Nephron (organoid): ENCODE measurements at regions not wholly inside any gene's neighbourhood (a gene's known extent, or its start where the extent isn't known, plus 50 kb on each side); places are given as distances from the start of the nearest gene placed in this dataset.

Experiments used
- H3K27ac Mint-ChIP-seq, 3 experiments: 2 replicates each; pipeline ENCODE4 v1.8.0; 2020; ENCODE audit warnings: mixed read lengths in 3 of 3, mild to moderate bottlenecking in 2 of 3, moderate library complexity in 1 of 3
- H3K27me3 Mint-ChIP-seq: 2 replicates; pipeline ENCODE4 v1.8.0; 2021; ENCODE audit warnings: low read depth, mild to moderate bottlenecking, moderate library complexity, mixed read lengths
- H3K36me3 Mint-ChIP-seq: 2 replicates; pipeline ENCODE4 v1.8.0; 2020; ENCODE audit warnings: low read depth, mixed read lengths
- H3K4me1 Mint-ChIP-seq: 2 replicates; pipeline ENCODE4 v1.8.0; 2020; ENCODE audit warnings: mixed read lengths
- H3K4me3 Mint-ChIP-seq, 3 experiments: 2 replicates each; pipeline ENCODE4 v1.8.0; 2020; ENCODE audit warnings: mild to moderate bottlenecking in 3 of 3, mixed read lengths in 3 of 3, moderate library complexity in 2 of 3
- H3K9me3 Mint-ChIP-seq: 2 replicates; pipeline ENCODE4 v1.8.0; 2020; ENCODE audit warnings: mixed read lengths
- CTCF ChIP-seq, 3 experiments: fragments of 200-600 bp; sonication (generic); IDR thresholded peaks; one replicate each; pipeline ENCODE4 v1.5.0; 2021; ENCODE audit warnings: antibody characterized with exemption in 3 of 3; ENCODE audit not compliant: unreplicated experiment in 3 of 3

GRCh38 chr11:15801126-15801525, 555.2 kb downstream of the SOX6 start:
- Mint-ChIP-seq H3K27me3 (no peaks in the 10 kb centered on the region), H3K27ac (peak overlapping the region in 2 of 3 experiments; percentile 64 to 87), H3K4me3 (no peak overlapping the region)

GRCh38 chr11:15801616-15802015, 554.7 kb downstream of the SOX6 start:
- TF ChIP-seq CTCF (IDR thresholded peaks at IDR 0.05; ENCODE audit: unreplicated experiment in 3 of 3), result no peak
- no peak overlapping the region for H3K4me3 Mint-ChIP-seq

More at GRCh38 chr11:15801126-15801525, 555.2 kb downstream of the SOX6 start:
- Mint-ChIP-seq H3K4me1 (peaks cover 15% of the 10 kb centered on the region), H3K36me3 (no peaks in the 10 kb centered on the region), H3K9me3 (no peaks in the 10 kb centered on the region)
- no peak for TF ChIP-seq CTCF (IDR thresholded peaks at IDR 0.05; ENCODE audit: unreplicated experiment in 3 of 3)

GRCh38 chr11:15805726-15806125, 550.6 kb downstream of the SOX6 start:
- no peaks in the 10 kb centered on the region for H3K36me3 Mint-ChIP-seq
- H3K4me1 Mint-ChIP-seq, result peaks cover 15% of the 10 kb centered on the region
- H3K27ac Mint-ChIP-seq, result no peak overlapping the region
- no peaks in the 10 kb centered on the region for H3K9me3 Mint-ChIP-seq
- no peaks in the 10 kb centered on the region for H3K27me3 Mint-ChIP-seq
- no peak for TF ChIP-seq CTCF (IDR thresholded peaks at IDR 0.05; ENCODE audit: unreplicated experiment in 3 of 3)
- no peak overlapping the region for H3K4me3 Mint-ChIP-seq

More at GRCh38 chr11:15801616-15802015, 554.7 kb downstream of the SOX6 start:
- H3K9me3 Mint-ChIP-seq, result no peaks in the 10 kb centered on the region
- H3K27ac Mint-ChIP-seq, result peak overlapping the region in 2 of 3 experiments; percentile 64 to 87
- H3K27me3 Mint-ChIP-seq, result no peaks in the 10 kb centered on the region
- no peaks in the 10 kb centered on the region for H3K36me3 Mint-ChIP-seq
- H3K4me1 Mint-ChIP-seq, result peaks cover 15% of the 10 kb centered on the region

DNA sequence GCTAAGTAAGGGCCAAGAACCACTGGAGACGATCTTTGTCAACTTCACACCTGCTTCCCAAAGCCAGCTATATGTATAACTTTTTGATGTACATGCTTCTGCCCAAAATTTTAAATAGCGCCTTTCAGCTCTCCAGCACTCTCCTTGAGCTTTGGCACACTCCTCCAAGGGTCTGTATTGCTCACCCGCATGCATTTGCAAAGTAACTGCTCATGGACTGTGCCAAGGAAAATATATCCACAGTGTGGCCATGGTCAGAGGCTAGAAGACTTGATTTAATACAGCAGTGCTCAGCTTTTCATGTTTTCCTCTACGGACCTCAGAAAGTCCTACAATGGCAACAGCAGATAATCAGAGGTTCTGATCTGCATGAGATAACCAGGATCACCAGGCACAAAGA, 550.1 kb downstream of the SOX6 start:
- H3K27ac Mint-ChIP-seq, result peak overlapping the region in 1 of 3 experiments; percentile 22
- H3K9me3 Mint-ChIP-seq, result no peaks in the 10 kb centered on the region
- H3K4me1 Mint-ChIP-seq, result peaks cover 15% of the 10 kb centered on the region
- no peaks in the 10 kb centered on the region for H3K36me3 Mint-ChIP-seq
- no peaks in the 10 kb centered on the region for H3K27me3 Mint-ChIP-seq
- H3K4me3 Mint-ChIP-seq, result no peak overlapping the region
- no peak for TF ChIP-seq CTCF (IDR thresholded peaks at IDR 0.05; ENCODE audit: unreplicated experiment in 3 of 3)

GRCh38 chr11:15807827-15808226, 548.5 kb downstream of the SOX6 start:
- no peaks in the 10 kb centered on the region for H3K27me3 Mint-ChIP-seq
- no peak for TF ChIP-seq CTCF (IDR thresholded peaks at IDR 0.05; ENCODE audit: unreplicated experiment in 3 of 3)
- no peaks in the 10 kb centered on the region for H3K9me3 Mint-ChIP-seq
- no peaks in the 10 kb centered on the region for H3K36me3 Mint-ChIP-seq
- peaks cover 7% of the 10 kb centered on the region for H3K4me1 Mint-ChIP-seq
- no peak overlapping the region for H3K27ac Mint-ChIP-seq
- H3K4me3 Mint-ChIP-seq, result no peak overlapping the region

GRCh38 chr11:15810082-15810481, 546.3 kb downstream of the SOX6 start:
- Mint-ChIP-seq H3K4me3 (no peak overlapping the region), H3K9me3 (peaks cover 4% of the 10 kb centered on the region), H3K27ac (no peak overlapping the region)

More at GRCh38 chr11:15810082-15810481, 546.3 kb downstream of the SOX6 start:
- no peak for TF ChIP-seq CTCF (IDR thresholded peaks at IDR 0.05; ENCODE audit: unreplicated experiment in 3 of 3)
- Mint-ChIP-seq H3K27me3 (no peaks in the 10 kb centered on the region), H3K4me1 (no peaks in the 10 kb centered on the region), H3K36me3 (peaks cover 4% of the 10 kb centered on the region)
